ENCODE measurements at regions not wholly inside any gene's neighbourhood (a gene's known extent, or its start where the extent isn't known, plus 50 kb on each side); places are given as distances from the start of the nearest gene placed in this dataset.
"Not testable (repeated sequence)": the region's sequence is repeated elsewhere in the genome, so short reads cannot be mapped to it uniquely, and the experiment has no call there.

GRCh38 chr7:76971201-76971600, 61.0 kb downstream of the SPDYE17 start:
- H3K27ac ChIP-seq (ENCODE audit: low read length); H3K36me3 ChIP-seq (replicated peaks; ENCODE audit: low read depth, low read length); H4K20me1 ChIP-seq (ENCODE audit: insufficient read depth, low read length); H2AFZ ChIP-seq (ENCODE audit: low read depth, low read length); H3K9me3 ChIP-seq (ENCODE audit: insufficient read depth, low read length); H3K9ac ChIP-seq (ENCODE audit: low read length); H3K4me2 ChIP-seq (ENCODE audit: low read length); H3K4me1 ChIP-seq (ENCODE audit: low read length); H3K27me3 ChIP-seq (ENCODE audit: low read depth, low read length); H3K79me2 ChIP-seq (ENCODE audit: low read length); H3K4me3 ChIP-seq (ENCODE audit: low read length): not testable (repeated sequence)

GRCh38 chr7:76969892-76970291, 62.3 kb downstream of the SPDYE17 start:
- not testable (repeated sequence) for H3K4me3 ChIP-seq (ENCODE audit: low read length); H3K27ac ChIP-seq (ENCODE audit: low read length); H3K9me3 ChIP-seq (ENCODE audit: insufficient read depth, low read length); H3K4me2 ChIP-seq (ENCODE audit: low read length); H4K20me1 ChIP-seq (ENCODE audit: insufficient read depth, low read length); H3K36me3 ChIP-seq (replicated peaks; ENCODE audit: low read depth, low read length); H3K79me2 ChIP-seq (ENCODE audit: low read length); H3K9ac ChIP-seq (ENCODE audit: low read length); H3K27me3 ChIP-seq (ENCODE audit: low read depth, low read length); H2AFZ ChIP-seq (ENCODE audit: low read depth, low read length); H3K4me1 ChIP-seq (ENCODE audit: low read length)

DNA sequence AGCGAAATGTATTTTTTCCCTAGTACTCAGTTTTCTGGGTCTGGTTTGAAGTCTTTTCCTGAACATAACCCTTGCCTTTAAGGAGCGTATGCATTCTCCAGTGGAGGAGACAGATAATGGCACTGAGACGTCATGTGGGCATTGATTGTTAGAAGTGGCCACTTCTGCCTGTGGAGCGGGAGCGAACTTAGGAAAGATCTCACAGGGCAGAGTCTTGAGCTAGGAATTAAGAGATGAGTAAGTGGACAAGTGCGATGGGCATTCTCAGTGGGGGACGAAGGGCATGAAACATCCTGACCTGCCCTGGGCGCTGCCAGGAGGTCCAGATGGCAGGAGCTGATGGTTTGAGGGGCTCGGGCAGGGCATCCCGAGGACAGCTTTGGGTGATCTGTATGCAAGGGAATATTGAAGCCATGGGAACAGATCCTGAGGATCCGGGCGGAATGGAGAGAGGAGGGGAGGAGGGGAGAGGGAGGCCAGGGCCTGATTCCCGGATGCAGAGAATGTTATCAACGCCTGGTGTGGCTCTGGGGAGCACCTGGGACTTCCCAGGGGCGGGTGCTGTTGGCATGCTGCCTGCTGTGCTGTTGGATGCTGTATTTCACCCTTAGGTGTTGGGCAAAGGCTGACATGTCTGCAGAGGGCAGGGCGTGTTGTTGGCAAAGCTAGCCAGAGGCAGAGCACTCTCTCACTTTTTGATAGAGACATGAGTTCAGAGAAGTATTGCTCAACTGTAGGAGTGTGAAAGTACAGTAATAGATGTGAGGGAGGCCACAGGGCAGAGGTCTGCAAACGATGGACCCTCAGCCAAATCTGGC, 66.2 kb downstream of the SPDYE17 start:
- not testable (repeated sequence) for H3K27me3 ChIP-seq (ENCODE audit: low read depth, low read length); H3K4me3 ChIP-seq (ENCODE audit: low read length)

DNA sequence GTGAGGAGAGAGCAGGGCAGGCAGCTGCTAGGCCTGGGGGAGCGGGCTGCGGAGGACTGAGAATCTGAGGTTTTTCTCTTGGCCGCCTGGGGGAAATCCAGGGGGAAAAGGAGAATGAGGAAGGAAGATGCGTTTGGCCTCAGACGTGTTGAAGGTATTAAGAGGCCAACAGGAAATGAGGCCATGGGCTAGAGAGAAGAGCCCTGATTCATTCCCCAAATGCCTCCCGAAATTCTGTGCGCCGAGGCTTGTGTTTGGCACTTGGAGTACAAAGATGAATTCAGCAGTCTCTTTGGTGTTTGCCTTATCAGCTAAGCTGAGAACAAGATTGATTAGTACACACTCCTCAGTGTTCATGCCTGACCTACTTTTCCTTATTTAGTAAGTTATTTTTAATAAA, 68.1 kb downstream of the SPDYE17 start:
- H3K27me3 ChIP-seq (ENCODE audit: low read depth, low read length); H3K79me2 ChIP-seq (ENCODE audit: low read length); H3K4me3 ChIP-seq (ENCODE audit: low read length); H2AFZ ChIP-seq (ENCODE audit: low read depth, low read length); H3K4me1 ChIP-seq (ENCODE audit: low read length); H4K20me1 ChIP-seq (ENCODE audit: insufficient read depth, low read length); H3K9me3 ChIP-seq (ENCODE audit: insufficient read depth, low read length); H3K4me2 ChIP-seq (ENCODE audit: low read length); H3K9ac ChIP-seq (ENCODE audit: low read length); H3K36me3 ChIP-seq (replicated peaks; ENCODE audit: low read depth, low read length); H3K27ac ChIP-seq (ENCODE audit: low read length): not testable (repeated sequence)

More for the DNA sequence above, 66.2 kb downstream of the SPDYE17 start:
- not testable (repeated sequence) for H3K79me2 ChIP-seq (ENCODE audit: low read length); H3K4me2 ChIP-seq (ENCODE audit: low read length); H3K9me3 ChIP-seq (ENCODE audit: insufficient read depth, low read length); H3K36me3 ChIP-seq (replicated peaks; ENCODE audit: low read depth, low read length); H3K27ac ChIP-seq (ENCODE audit: low read length); H3K4me1 ChIP-seq (ENCODE audit: low read length); H4K20me1 ChIP-seq (ENCODE audit: insufficient read depth, low read length); H3K9ac ChIP-seq (ENCODE audit: low read length); H2AFZ ChIP-seq (ENCODE audit: low read depth, low read length)

- not testable (repeated sequence) for H3K4me1 ChIP-seq (ENCODE audit: low read length); H3K27ac ChIP-seq (ENCODE audit: low read length); H4K20me1 ChIP-seq (ENCODE audit: insufficient read depth, low read length); H3K9ac ChIP-seq (ENCODE audit: low read length); H2AFZ ChIP-seq (ENCODE audit: low read depth, low read length); H3K79me2 ChIP-seq (ENCODE audit: low read length); H3K27me3 ChIP-seq (ENCODE audit: low read depth, low read length); H3K9me3 ChIP-seq (ENCODE audit: insufficient read depth, low read length); H3K36me3 ChIP-seq (replicated peaks; ENCODE audit: low read depth, low read length); H3K4me3 ChIP-seq (ENCODE audit: low read length); H3K4me2 ChIP-seq (ENCODE audit: low read length)
Measured at GRCh38 chr7:76963061-76963460, 69.1 kb downstream of the SPDYE17 start.

- H3K4me1 ChIP-seq (ENCODE audit: low read length); H3K27ac ChIP-seq (ENCODE audit: low read length); H3K36me3 ChIP-seq (replicated peaks; ENCODE audit: low read depth, low read length); H3K79me2 ChIP-seq (ENCODE audit: low read length); H3K4me3 ChIP-seq (ENCODE audit: low read length); H3K9ac ChIP-seq (ENCODE audit: low read length); H3K4me2 ChIP-seq (ENCODE audit: low read length); H3K27me3 ChIP-seq (ENCODE audit: low read depth, low read length); H3K9me3 ChIP-seq (ENCODE audit: insufficient read depth, low read length); H4K20me1 ChIP-seq (ENCODE audit: insufficient read depth, low read length); H2AFZ ChIP-seq (ENCODE audit: low read depth, low read length): not testable (repeated sequence)
Measured at GRCh38 chr7:76960400-76960986, 71.7 kb downstream of the SPDYE17 start.

DNA sequence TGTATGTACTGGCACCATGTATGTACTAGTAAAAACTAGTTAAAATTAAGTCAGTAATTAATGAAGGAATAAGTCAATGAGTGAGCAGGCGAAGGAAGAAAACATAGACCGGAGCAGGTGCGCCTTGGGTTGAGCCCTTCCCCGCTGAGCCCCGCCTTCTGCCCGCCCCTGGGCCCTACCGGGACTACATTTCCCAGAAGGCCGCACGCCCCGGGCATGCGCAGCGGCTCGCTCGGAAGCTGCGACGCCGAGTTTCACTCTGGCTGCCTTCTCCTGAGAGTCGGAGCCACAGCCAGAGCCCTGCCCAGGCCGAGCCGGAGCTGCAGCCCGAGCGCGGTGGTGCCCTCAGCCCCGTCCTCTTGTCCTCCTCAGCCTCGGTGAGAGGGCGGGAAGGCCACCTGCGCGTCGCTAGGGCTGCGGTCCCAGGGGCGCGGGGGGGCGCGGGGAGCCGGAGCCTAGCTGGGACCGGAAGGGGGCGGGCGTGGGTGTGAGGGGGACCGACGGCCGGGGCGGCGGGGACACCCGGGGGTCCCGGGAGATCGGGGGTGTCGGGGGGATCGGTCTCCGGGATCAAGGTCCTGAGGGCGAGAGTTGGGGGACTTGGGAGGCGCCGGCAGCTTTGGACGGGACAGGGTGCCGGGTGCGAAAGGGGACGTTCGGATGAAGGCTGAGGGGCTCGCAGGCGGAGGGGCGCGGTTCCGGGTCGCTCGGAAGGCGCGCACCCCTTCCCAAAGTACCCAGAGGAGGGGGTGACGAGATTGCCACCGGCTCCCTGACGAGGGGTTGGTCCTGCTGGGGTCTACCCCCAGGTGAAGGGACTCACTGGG, 72.4 kb downstream of the SPDYE17 start:
- not testable (repeated sequence) for H3K4me2 ChIP-seq (ENCODE audit: low read length); H3K27ac ChIP-seq (ENCODE audit: low read length); H3K4me1 ChIP-seq (ENCODE audit: low read length); H4K20me1 ChIP-seq (ENCODE audit: insufficient read depth, low read length); H3K36me3 ChIP-seq (replicated peaks; ENCODE audit: low read depth, low read length); H3K9ac ChIP-seq (ENCODE audit: low read length); H3K79me2 ChIP-seq (ENCODE audit: low read length); H3K27me3 ChIP-seq (ENCODE audit: low read depth, low read length); H3K4me3 ChIP-seq (ENCODE audit: low read length); H3K9me3 ChIP-seq (ENCODE audit: insufficient read depth, low read length); H2AFZ ChIP-seq (ENCODE audit: low read depth, low read length)

GRCh38 chr7:76956531-76956930, 75.6 kb downstream of the SPDYE17 start:
- not testable (repeated sequence) for H3K27ac ChIP-seq (ENCODE audit: low read length); H3K36me3 ChIP-seq (replicated peaks; ENCODE audit: low read depth, low read length); H3K4me1 ChIP-seq (ENCODE audit: low read length); H4K20me1 ChIP-seq (ENCODE audit: insufficient read depth, low read length); H2AFZ ChIP-seq (ENCODE audit: low read depth, low read length); H3K4me3 ChIP-seq (ENCODE audit: low read length); H3K79me2 ChIP-seq (ENCODE audit: low read length); H3K9ac ChIP-seq (ENCODE audit: low read length); H3K9me3 ChIP-seq (ENCODE audit: insufficient read depth, low read length); H3K27me3 ChIP-seq (ENCODE audit: low read depth, low read length); H3K4me2 ChIP-seq (ENCODE audit: low read length)

DNA sequence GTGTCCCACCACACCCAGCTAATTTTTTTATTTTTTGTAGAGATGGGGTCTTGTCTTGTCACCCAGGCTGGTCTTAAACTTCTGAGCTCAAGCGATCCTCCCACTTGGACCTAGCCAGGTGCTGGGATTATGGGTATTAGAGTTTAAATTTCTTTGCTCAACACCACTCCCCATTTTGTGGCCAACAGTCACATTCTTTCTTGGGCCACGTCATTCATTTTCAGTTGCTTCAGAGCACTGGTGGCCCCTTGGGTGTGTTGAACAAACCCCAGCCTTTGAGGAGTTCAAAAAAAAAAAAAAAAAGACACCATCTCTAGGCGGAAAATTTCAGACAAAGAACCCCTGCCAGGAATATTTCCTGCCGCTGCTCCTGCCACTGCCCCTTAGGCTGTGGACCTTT, 77.0 kb downstream of the SPDYE17 start:
- H3K79me2 ChIP-seq (ENCODE audit: low read length); H3K27ac ChIP-seq (ENCODE audit: low read length); H3K4me1 ChIP-seq (ENCODE audit: low read length); H2AFZ ChIP-seq (ENCODE audit: low read depth, low read length); H3K4me3 ChIP-seq (ENCODE audit: low read length); H3K9me3 ChIP-seq (ENCODE audit: insufficient read depth, low read length); H4K20me1 ChIP-seq (ENCODE audit: insufficient read depth, low read length); H3K9ac ChIP-seq (ENCODE audit: low read length); H3K36me3 ChIP-seq (replicated peaks; ENCODE audit: low read depth, low read length); H3K4me2 ChIP-seq (ENCODE audit: low read length); H3K27me3 ChIP-seq (ENCODE audit: low read depth, low read length): not testable (repeated sequence)
